GM21390 (cell line): ENCODE measurements at regions not wholly inside any gene's neighbourhood (a gene's known extent, or its start where the extent isn't known, plus 50 kb on each side); places are given as distances from the start of the nearest gene placed in this dataset.
A peak's percentile ranks its signal among the peaks of the same experiment; 100 is the strongest.

Source experiments
- ATAC-seq: cut with Tn5 transposase; IDR thresholded peaks from one replicate; pipeline ENCODE4 v1.9.1; 2021; ENCODE audit not compliant: unreplicated experiment

- ATAC-seq = no peak
Measured at GRCh38 chr5:139733698-139734538, 61.7 kb upstream of the PSD2 start.

- no peak for ATAC-seq
Measured at GRCh38 chr5:139734539-139734916, 61.1 kb upstream of the PSD2 start.

- ATAC-seq = no peak
Measured at GRCh38 chr5:139738193-139739149, 57.1 kb upstream of the PSD2 start.

GRCh38 chr5:139739150-139739974, 56.2 kb upstream of the PSD2 start:
- no peak for ATAC-seq

GRCh38 chr5:139740138-139740991, 55.2 kb upstream of the PSD2 start:
- ATAC-seq = no peak

GRCh38 chr5:139740992-139741672, 54.5 kb upstream of the PSD2 start:
- no peak for ATAC-seq

- no peak for ATAC-seq
Measured at GRCh38 chr5:139741823-139742172, 53.8 kb upstream of the PSD2 start.

- no peak for ATAC-seq
Measured at GRCh38 chr5:139742173-139742903, 53.3 kb upstream of the PSD2 start.

- no peak for ATAC-seq
Measured at GRCh38 chr5:139743001-139743771, 52.4 kb upstream of the PSD2 start.

GRCh38 chr5:139743804-139744203, 51.8 kb upstream of the PSD2 start:
- no peak for ATAC-seq

GRCh38 chr5:139744471-139745131, 51.0 kb upstream of the PSD2 start:
- no peak for ATAC-seq

- no peak for ATAC-seq
Measured at GRCh38 chr5:139745132-139745799, 50.3 kb upstream of the PSD2 start.

- peak; percentile 30 for ATAC-seq
Measured at GRCh38 chr5:139745800-139746690, 49.6 kb upstream of the PSD2 start.
